ENCODE measurements at regions not wholly inside any gene's neighbourhood (a gene's known extent, or its start where the extent isn't known, plus 50 kb on each side); places are given as distances from the start of the nearest gene placed in this dataset.
"Not testable (repeated sequence)": the region's sequence is repeated elsewhere in the genome, so short reads cannot be mapped to it uniquely, and the experiment has no call there.

- no peak overlapping the region for H3K4me3 Mint-ChIP-seq (ENCODE audit: low read depth)
Measured at GRCh38 chr7:131835141-131835540, 278.7 kb upstream of the PODXL start.

GRCh38 chr7:131830681-131831080 lies 274.3 kb upstream of the PODXL start:
- no peak overlapping the region for H3K4me3 Mint-ChIP-seq (ENCODE audit: low read depth)
- intact Hi-C loops (cut with micrococcal nuclease) = no loop called here
- H3K36me3 Mint-ChIP-seq (ENCODE audit: low read depth) = no peaks in the 10 kb centered on the region
- H3K4me1 Mint-ChIP-seq (ENCODE audit: low read depth) = no peaks in the 10 kb centered on the region
- no peaks in the 10 kb centered on the region for H3K9me3 Mint-ChIP-seq
- no peak for DNase-seq (ENCODE audit: low spot score)
- no peak overlapping the region for H3K27ac Mint-ChIP-seq
- H3K27me3 Mint-ChIP-seq (ENCODE audit: low read depth) = no peaks in the 10 kb centered on the region

More at GRCh38 chr7:131835141-131835540, 278.7 kb upstream of the PODXL start:
- H3K36me3 Mint-ChIP-seq (ENCODE audit: low read depth) = no peaks in the 10 kb centered on the region
- H3K4me1 Mint-ChIP-seq (ENCODE audit: low read depth) = no peaks in the 10 kb centered on the region
- H3K27me3 Mint-ChIP-seq (ENCODE audit: low read depth) = no peaks in the 10 kb centered on the region
- H3K9me3 Mint-ChIP-seq = no peaks in the 10 kb centered on the region
- no peak for DNase-seq (ENCODE audit: low spot score)
- intact Hi-C loops (cut with micrococcal nuclease) = no loop called here
- H3K27ac Mint-ChIP-seq = no peak overlapping the region

- intact Hi-C loops (cut with micrococcal nuclease) = no loop called here
- no peaks in the 10 kb centered on the region for H3K27me3 Mint-ChIP-seq (ENCODE audit: low read depth)
- DNase-seq (ENCODE audit: low spot score) = no peak
- no peak overlapping the region for H3K27ac Mint-ChIP-seq
- H3K4me1 Mint-ChIP-seq (ENCODE audit: low read depth) = no peaks in the 10 kb centered on the region
- H3K9me3 Mint-ChIP-seq = no peaks in the 10 kb centered on the region
- H3K36me3 Mint-ChIP-seq (ENCODE audit: low read depth) = no peaks in the 10 kb centered on the region
- no peak overlapping the region for H3K4me3 Mint-ChIP-seq (ENCODE audit: low read depth)
Measured at GRCh38 chr7:131829947-131830558, 273.6 kb upstream of the PODXL start.

GRCh38 chr7:131827421-131827820 lies 271.0 kb upstream of the PODXL start:
- H3K4me1 Mint-ChIP-seq (ENCODE audit: low read depth) = no peaks in the 10 kb centered on the region
- no peak overlapping the region for H3K4me3 Mint-ChIP-seq (ENCODE audit: low read depth)
- H3K9me3 Mint-ChIP-seq = no peaks in the 10 kb centered on the region
- intact Hi-C loops (cut with micrococcal nuclease) = no loop called here
- DNase-seq (ENCODE audit: low spot score) = no peak
- H3K36me3 Mint-ChIP-seq (ENCODE audit: low read depth) = no peaks in the 10 kb centered on the region
- no peak overlapping the region for H3K27ac Mint-ChIP-seq
- no peaks in the 10 kb centered on the region for H3K27me3 Mint-ChIP-seq (ENCODE audit: low read depth)

- H3K27me3 Mint-ChIP-seq (ENCODE audit: low read depth) = no peaks in the 10 kb centered on the region
- H3K9me3 Mint-ChIP-seq = no peaks in the 10 kb centered on the region
- no peak overlapping the region for H3K27ac Mint-ChIP-seq
- no peak for DNase-seq (ENCODE audit: low spot score)
- no peak overlapping the region for H3K4me3 Mint-ChIP-seq (ENCODE audit: low read depth)
- H3K36me3 Mint-ChIP-seq (ENCODE audit: low read depth) = no peaks in the 10 kb centered on the region
- no peaks in the 10 kb centered on the region for H3K4me1 Mint-ChIP-seq (ENCODE audit: low read depth)
- intact Hi-C loops (cut with micrococcal nuclease) = no loop called here
Measured at GRCh38 chr7:131826960-131827359, 270.5 kb upstream of the PODXL start.

GRCh38 chr7:131823961-131824440 lies 267.6 kb upstream of the PODXL start:
- intact Hi-C loops (cut with micrococcal nuclease); H3K9me3 Mint-ChIP-seq; H3K36me3 Mint-ChIP-seq (ENCODE audit: low read depth); H3K4me1 Mint-ChIP-seq (ENCODE audit: low read depth); H3K27ac Mint-ChIP-seq; H3K27me3 Mint-ChIP-seq (ENCODE audit: low read depth); H3K4me3 Mint-ChIP-seq (ENCODE audit: low read depth); DNase-seq (ENCODE audit: low spot score): not testable (repeated sequence)

GRCh38 chr7:131819891-131820290 lies 263.5 kb upstream of the PODXL start:
- no peak overlapping the region for H3K27ac Mint-ChIP-seq
- no peak for DNase-seq (ENCODE audit: low spot score)
- no peaks in the 10 kb centered on the region for H3K36me3 Mint-ChIP-seq (ENCODE audit: low read depth)
- intact Hi-C loops (cut with micrococcal nuclease) = no loop called here
- H3K4me1 Mint-ChIP-seq (ENCODE audit: low read depth) = no peaks in the 10 kb centered on the region
- no peak overlapping the region for H3K4me3 Mint-ChIP-seq (ENCODE audit: low read depth)
- no peaks in the 10 kb centered on the region for H3K27me3 Mint-ChIP-seq (ENCODE audit: low read depth)
- H3K9me3 Mint-ChIP-seq = no peaks in the 10 kb centered on the region

GRCh38 chr7:131816391-131817007 lies 260.1 kb upstream of the PODXL start:
- Mint-ChIP-seq H3K4me3 (ENCODE audit: low read depth) (no peak overlapping the region), H3K36me3 (ENCODE audit: low read depth) (no peaks in the 10 kb centered on the region), H3K4me1 (ENCODE audit: low read depth) (no peaks in the 10 kb centered on the region), H3K27me3 (ENCODE audit: low read depth) (no peaks in the 10 kb centered on the region), H3K9me3 (no peaks in the 10 kb centered on the region), H3K27ac (no peak overlapping the region)
- DNase-seq (ENCODE audit: low spot score) = no peak
- intact Hi-C loops (cut with micrococcal nuclease) = no loop called here

- intact Hi-C loops (cut with micrococcal nuclease) = no loop called here
- Mint-ChIP-seq H3K4me3 (ENCODE audit: low read depth) (no peak overlapping the region), H3K4me1 (ENCODE audit: low read depth) (no peaks in the 10 kb centered on the region), H3K27me3 (ENCODE audit: low read depth) (peaks cover 5% of the 10 kb centered on the region), H3K9me3 (no peaks in the 10 kb centered on the region), H3K27ac (no peak overlapping the region), H3K36me3 (ENCODE audit: low read depth) (no peaks in the 10 kb centered on the region)
- DNase-seq (ENCODE audit: low spot score) = no peak
Measured at GRCh38 chr7:131808736-131809135, 252.3 kb upstream of the PODXL start.

GRCh38 chr7:131808156-131808555 lies 251.7 kb upstream of the PODXL start:
- H3K36me3 Mint-ChIP-seq (ENCODE audit: low read depth); H3K4me3 Mint-ChIP-seq (ENCODE audit: low read depth); H3K27me3 Mint-ChIP-seq (ENCODE audit: low read depth); H3K27ac Mint-ChIP-seq; intact Hi-C loops (cut with micrococcal nuclease); H3K9me3 Mint-ChIP-seq; DNase-seq (ENCODE audit: low spot score); H3K4me1 Mint-ChIP-seq (ENCODE audit: low read depth): not testable (repeated sequence)

GRCh38 chr7:131803816-131804215 lies 247.4 kb upstream of the PODXL start:
- H3K4me1 Mint-ChIP-seq (ENCODE audit: low read depth) = no peaks in the 10 kb centered on the region
- no peak overlapping the region for H3K4me3 Mint-ChIP-seq (ENCODE audit: low read depth)
- intact Hi-C loops (cut with micrococcal nuclease) = no loop called here
- H3K27ac Mint-ChIP-seq = no peak overlapping the region
- H3K27me3 Mint-ChIP-seq (ENCODE audit: low read depth) = peaks cover 4% of the 10 kb centered on the region
- no peak for DNase-seq (ENCODE audit: low spot score)
- no peaks in the 10 kb centered on the region for H3K9me3 Mint-ChIP-seq
- H3K36me3 Mint-ChIP-seq (ENCODE audit: low read depth) = no peaks in the 10 kb centered on the region

GRCh38 chr7:131802195-131802864 lies 245.9 kb upstream of the PODXL start:
- no peaks in the 10 kb centered on the region for H3K9me3 Mint-ChIP-seq
- H3K27me3 Mint-ChIP-seq (ENCODE audit: low read depth) = peaks cover 4% of the 10 kb centered on the region
- no peaks in the 10 kb centered on the region for H3K4me1 Mint-ChIP-seq (ENCODE audit: low read depth)
- H3K36me3 Mint-ChIP-seq (ENCODE audit: low read depth) = no peaks in the 10 kb centered on the region
- H3K27ac Mint-ChIP-seq = no peak overlapping the region
- no peak for DNase-seq (ENCODE audit: low spot score)
- intact Hi-C loops (cut with micrococcal nuclease) = no loop called here
- no peak overlapping the region for H3K4me3 Mint-ChIP-seq (ENCODE audit: low read depth)

- Mint-ChIP-seq H3K27me3 (ENCODE audit: low read depth) (no peaks in the 10 kb centered on the region), H3K4me1 (ENCODE audit: low read depth) (no peaks in the 10 kb centered on the region), H3K9me3 (no peaks in the 10 kb centered on the region), H3K4me3 (ENCODE audit: low read depth) (no peak overlapping the region), H3K27ac (no peak overlapping the region), H3K36me3 (ENCODE audit: low read depth) (no peaks in the 10 kb centered on the region)
- DNase-seq (ENCODE audit: low spot score) = no peak
- intact Hi-C loops (cut with micrococcal nuclease) = no loop called here
Measured at GRCh38 chr7:131800531-131800930, 244.1 kb upstream of the PODXL start.
